ENCODE measurements at regions not wholly inside any gene's neighbourhood (a gene's known extent, or its start where the extent isn't known, plus 50 kb on each side); places are given as distances from the start of the nearest gene placed in this dataset.

GRCh38 chr4:59553063-59553720 is 1646.9 kb upstream of the ADGRL3 start:
- TF ChIP-seq EP300 (IDR thresholded peaks at IDR 0.05; ENCODE audit: borderline replicate concordance), result no peak
- TF ChIP-seq TCF12 (IDR thresholded peaks at IDR 0.05; ENCODE audit: low read depth), result no peak
- TF ChIP-seq RAD21 (IDR thresholded peaks at IDR 0.05; ENCODE audit: low read depth), result no peak
- TF ChIP-seq ZBTB7A (IDR thresholded peaks at IDR 0.05; ENCODE audit: low read depth), result no peak
- no peak for TF ChIP-seq CEBPB (IDR thresholded peaks at IDR 0.05)
- no peak for TF ChIP-seq EGR1 (IDR thresholded peaks at IDR 0.05)
- TF ChIP-seq, protein P1, sequence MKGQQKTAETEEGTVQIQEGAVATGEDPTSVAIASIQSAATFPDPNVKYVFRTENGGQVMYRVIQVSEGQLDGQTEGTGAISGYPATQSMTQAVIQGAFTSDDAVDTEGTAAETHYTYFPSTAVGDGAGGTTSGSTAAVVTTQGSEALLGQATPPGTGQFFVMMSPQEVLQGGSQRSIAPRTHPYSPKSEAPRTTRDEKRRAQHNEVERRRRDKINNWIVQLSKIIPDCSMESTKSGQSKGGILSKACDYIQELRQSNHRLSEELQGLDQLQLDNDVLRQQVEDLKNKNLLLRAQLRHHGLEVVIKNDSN (IDR thresholded peaks at IDR 0.05), result no peak
- no peak for TF ChIP-seq YY1 (IDR thresholded peaks at IDR 0.05; ENCODE audit: low read depth)
- TF ChIP-seq MAX (IDR thresholded peaks at IDR 0.05), result no peak
- TF ChIP-seq REST (IDR thresholded peaks at IDR 0.05; ENCODE audit: low read depth), result no peak

All from Ishikawa (cell line).